Superior temporal gyrus (tissue), 1 donor: ENCODE measurements at regions not wholly inside any gene's neighbourhood (a gene's known extent, or its start where the extent isn't known, plus 50 kb on each side); places are given as distances from the start of the nearest gene placed in this dataset.
"Not testable (repeated sequence)": the region's sequence is repeated elsewhere in the genome, so short reads cannot be mapped to it uniquely, and the experiment has no call there.

Source experiments
- DNase-seq: peaks from one replicate; pipeline ENCODE4 v3.0.0-alpha.2; 2016; ENCODE audit errors: extremely low spot score

GRCh38 chr6:19892260-19892659, 55.1 kb downstream of the ID4 start:
- no peak for DNase-seq

DNA sequence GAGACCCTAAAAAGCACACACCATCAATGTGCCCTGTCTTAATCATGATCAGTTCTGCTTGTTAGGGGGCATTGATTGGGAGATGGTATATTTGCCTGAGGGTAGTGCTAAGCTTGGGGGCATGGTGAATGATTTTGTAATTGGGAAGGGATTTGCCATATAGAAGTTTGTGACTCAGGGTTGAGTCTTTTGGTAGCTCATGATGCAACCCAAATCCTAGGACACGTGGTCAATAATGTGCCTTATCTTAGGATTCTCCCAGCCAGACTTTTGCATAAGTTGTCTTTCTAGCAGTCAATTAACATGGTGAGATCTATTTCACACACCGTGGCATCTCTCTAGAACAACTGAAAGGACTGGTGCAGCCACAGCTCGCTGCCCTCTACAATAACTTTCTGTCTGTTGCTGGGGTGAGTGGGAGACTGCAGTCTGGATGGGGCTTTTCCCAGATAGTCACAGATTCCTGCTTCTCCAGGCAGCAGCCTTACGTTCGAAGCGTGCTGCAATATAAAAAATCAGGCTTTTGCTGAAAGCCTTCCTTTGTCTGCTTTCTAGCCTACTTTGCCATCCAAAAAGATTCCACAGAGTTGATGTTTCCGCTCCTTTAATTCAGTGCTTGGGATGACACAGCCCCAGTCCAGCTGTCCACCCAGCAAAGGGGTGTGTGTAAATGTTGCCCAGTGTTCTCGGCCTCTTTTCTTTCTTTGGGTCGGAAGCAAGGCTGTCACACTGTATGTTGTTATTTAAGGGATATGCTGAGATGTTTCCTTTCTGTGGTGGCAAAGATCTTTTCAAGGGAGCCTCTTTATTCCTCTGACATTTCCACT, 58.9 kb downstream of the ID4 start:
- no peak for DNase-seq

DNA sequence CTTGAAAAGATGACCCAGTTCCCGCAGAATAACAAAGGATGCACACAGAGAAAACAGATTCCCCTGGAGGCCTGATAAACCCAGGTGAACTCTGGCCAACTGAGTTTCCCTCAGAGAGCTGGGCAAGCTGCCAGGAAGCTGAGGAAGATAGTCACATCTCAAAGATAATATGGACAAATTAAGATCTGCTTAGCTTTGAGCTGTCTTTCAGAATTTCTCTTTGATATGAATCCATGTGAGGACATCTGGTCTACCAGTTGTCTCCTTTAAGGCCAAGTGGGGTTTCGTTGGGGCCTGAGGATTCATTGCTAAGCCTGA, 59.5 kb downstream of the ID4 start:
- no peak for DNase-seq

DNA sequence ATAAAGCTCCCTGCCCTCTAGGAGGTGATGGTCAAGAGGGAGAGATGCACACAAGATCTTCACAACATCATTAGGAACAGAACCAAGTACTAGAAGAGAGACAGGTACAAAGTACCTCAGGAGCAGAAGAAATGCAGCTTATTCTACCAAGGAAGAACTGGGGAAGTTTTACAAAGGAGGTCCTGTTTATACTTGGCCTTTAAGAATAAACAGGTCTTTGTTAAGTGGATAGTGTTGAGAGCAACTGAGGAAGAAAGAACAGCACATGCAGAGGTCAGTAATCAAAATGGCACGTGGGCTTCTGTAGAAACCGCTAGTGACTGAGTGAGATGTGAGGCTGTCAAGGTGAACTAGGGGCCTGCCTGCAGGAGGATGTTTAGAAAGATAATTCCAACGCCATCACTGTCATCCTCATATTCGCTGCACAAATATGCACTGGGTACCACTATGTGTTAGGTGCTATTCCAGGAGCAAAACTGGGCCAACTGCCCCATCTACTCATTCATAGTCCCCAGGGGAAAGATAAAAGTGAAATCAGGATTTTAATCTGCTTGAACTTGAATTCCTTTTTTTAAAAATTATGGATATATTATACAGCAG, 61.1 kb downstream of the ID4 start:
- DNase-seq: no peak

GRCh38 chr6:19902201-19902600, 65.0 kb downstream of the ID4 start:
- no peak for DNase-seq

DNA sequence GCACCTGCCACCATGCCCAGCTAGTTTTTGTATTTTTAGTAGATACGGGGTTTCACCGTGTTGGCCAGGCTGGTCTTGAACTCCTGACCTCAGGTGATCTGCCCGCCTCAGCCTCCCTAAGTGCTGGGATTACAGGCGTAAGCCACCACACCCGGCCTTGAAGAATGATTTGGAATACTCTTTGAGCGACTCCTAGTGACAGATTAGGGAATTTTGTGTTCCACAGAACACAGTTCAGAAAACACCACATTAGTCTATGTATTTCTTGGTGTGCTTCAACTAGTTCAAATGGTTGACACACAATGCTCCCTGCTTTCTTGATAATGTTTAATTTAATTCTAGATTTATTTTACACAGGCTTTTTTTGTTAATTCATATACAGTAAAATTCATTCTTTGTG, 67.2 kb downstream of the ID4 start:
- DNase-seq: not testable (repeated sequence)

DNA sequence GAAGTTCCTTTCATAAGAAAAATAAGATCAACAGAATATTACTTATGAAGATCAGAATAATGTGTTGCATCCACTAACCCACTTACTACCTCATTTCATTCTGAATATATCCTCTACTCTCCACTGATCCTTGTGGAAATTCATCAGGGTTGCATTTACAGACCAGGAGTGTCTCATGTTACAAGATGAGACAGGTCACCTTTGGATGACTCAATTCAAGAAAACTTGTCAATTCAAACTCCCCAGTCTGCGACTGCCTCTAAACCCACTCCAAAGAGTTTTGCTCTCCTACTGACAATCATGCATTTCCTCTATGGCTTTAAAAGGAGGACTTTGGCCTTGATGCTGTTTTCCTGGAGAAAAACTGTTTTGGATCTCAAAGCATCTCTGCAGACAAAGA, 68.4 kb downstream of the ID4 start:
- no peak for DNase-seq

DNA sequence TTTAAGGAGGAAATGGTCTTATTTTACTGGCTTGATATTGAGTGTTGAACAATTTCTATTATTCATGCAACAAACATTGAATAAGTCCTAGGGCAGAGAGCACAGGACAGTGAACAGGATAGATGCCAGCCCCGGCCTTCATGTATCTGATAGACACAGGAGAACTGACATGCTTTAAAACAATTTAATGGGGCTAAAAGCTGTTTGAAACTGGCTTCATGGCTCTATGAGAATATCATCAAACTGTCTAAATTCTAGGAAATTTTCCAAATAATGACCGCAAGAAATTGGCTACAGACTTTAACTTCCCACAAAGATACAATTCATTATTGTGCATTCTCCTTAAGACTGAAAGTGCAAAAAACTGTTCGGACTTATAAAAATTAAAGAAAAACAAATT, 69.0 kb downstream of the ID4 start:
- DNase-seq: no peak

DNA sequence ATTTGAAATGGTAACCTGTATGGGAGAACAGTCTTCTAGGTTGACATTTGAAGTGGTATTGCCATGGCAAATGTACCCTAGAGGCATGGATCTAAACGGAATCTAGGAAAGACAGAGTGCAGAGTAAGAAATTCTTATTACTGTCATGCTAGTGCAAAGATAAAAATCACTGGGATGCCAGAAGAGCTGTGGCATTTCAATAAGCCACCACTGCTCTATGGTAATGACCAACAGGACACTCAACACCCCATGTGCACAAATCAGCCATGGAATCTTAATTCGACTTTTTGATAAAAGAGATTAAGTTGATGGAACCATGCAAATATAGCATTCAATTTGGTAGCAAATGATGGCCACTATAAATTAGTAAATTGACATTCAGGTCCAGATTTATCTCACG, 74.1 kb downstream of the ID4 start:
- no peak for DNase-seq

DNA sequence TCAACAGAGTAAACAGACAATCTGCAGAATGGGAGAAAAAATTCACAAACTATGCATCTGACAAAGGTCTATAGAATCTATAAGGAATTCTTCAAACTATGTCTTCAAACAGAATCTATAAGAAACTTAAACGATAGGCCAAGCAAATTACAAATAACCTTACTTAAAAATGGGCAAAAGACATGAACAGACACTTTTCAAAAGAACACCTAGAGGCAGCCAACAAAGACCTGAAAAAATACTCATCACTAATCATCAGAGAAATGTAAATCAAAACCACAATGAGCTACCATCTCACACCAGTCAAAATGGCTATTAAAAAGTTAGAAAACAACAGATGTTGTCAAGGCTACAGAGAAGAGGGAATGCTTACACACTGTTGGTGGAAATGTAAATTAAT, 81.3 kb downstream of the ID4 start:
- no peak for DNase-seq

DNA sequence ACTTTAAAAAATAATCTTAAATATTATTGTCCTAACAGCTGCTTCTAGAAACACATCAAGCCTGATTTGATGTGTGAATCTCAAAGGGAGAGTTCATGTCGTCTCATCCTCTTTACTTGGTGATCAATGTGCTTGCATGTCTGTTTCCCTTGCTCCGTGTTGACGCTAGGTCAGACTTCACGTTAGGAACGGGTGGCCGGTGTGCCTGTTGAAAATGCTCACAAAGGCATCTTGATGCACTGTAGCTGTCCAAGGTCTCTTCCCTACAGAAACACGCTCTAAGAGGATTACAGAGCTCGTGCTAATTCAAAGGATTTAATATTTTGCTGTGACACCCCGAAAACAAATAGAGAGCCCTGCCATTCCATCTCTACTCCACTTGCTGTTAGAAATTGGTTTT, 84.6 kb downstream of the ID4 start:
- no peak for DNase-seq

- DNase-seq: no peak
These were observed 88.4 kb downstream of the ID4 start for GRCh38 chr6:19925533-19925932.

DNA sequence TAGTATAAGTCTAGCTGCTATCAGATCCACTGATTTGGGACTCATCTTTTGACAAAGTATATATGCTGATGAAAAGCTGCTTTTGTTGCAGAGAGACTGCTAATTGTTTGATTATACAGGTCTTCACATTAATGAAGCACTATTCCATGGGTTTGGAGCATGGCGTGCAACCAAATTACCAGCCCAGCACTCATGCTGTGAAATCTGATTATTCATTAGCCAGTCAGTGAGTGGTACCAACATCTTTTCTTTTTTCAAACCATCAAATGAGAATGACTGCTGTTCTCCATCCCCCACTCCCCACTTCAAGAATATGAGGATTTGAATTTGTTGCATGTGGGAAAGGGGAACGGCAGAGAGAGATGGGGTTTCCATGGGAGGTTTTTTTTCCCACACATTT, 91.3 kb downstream of the ID4 start:
- DNase-seq: no peak

DNA sequence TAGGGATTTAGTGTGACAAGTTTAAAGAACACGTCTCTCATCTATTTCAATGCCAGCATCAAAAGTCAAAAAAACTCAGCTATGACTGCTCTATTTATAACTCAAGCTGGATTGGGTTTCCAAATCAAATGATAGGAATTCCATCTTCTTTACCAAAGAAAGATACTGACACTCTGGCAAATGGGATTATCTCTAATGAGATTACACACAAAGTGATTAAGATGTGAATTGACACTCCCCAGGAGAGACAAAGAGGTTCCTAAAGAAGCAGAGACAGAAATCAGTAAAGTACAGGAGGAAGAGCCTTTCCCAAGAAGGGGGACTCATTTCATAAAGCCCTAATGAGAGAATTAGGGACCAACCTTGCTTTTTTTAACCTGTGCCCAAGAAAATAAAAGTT, 92.1 kb downstream of the ID4 start:
- DNase-seq: no peak

- no peak for DNase-seq
These were observed 97.9 kb downstream of the ID4 start for GRCh38 chr6:19934996-19935591.

GRCh38 chr6:19939321-19939720, 102.2 kb downstream of the ID4 start:
- not testable (repeated sequence) for DNase-seq

DNA sequence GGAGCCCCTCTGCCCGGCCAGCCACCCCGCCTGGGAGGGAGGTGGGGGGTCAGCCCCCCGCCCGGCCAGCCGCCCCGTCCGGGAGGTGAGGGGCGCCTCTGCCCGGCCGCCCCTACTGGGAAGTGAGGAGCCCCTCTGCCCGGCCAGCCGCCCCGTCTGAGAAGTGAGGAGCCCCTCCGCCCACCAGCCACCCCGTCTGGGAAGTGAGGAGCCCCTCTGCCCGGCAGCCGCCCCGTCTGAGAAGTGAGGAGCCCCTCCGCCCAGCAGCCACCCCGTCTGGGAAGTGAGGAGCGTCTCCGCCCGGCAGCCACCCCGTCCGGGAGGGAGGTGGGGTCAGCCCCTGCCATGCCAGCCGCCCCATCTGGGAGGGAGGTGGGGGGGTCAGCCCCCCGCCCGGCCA, 102.8 kb downstream of the ID4 start:
- DNase-seq: not testable (repeated sequence)

- DNase-seq: no peak
These were observed 105.9 kb downstream of the ID4 start for GRCh38 chr6:19943042-19943441.

DNA sequence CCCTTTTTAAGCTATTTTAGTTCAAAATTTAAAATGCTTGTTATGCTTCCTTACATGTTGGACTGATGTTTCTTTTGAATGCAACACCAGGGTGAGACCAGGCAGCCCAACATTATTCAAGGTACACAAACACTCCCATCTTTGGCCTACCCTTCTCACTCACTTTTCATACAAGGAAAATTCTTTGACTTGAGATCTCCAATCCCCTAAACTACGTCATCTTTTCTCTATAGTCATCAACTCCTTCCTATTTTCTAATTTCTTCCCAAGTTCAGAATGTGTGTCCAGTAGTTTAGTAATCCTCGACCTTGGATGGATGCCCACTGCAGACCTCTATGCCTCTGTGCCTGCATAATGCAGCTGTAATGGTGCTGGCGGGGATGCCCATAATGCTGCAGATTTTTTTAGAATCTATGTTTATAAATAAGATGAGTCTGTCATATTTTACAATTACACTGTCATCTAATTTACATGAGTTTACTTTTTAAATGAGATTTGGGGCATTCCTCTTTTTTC, 108.7 kb downstream of the ID4 start:
- DNase-seq: no peak

- DNase-seq: no peak
These were observed 112.0 kb downstream of the ID4 start for GRCh38 chr6:19949155-19949554.

DNA sequence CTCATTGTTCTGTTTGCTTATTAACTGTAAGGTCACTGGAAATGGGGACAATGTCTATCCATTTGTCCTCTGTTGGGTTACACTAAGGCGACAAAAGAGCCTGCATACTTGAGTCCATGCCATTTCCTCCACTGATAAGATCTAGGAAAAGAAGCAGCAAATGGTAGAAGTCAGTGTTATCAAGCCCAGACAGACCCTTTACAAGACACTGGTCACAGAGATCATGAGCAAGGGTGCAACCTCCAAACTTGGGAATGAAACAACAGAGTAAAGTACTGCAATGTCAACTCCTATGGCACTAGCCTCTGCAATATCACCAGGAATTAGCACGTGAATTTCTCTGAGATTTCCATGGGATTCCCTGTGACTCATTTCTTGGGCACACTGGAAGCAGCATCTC, 126.9 kb downstream of the ID4 start:
- DNase-seq: no peak

DNA sequence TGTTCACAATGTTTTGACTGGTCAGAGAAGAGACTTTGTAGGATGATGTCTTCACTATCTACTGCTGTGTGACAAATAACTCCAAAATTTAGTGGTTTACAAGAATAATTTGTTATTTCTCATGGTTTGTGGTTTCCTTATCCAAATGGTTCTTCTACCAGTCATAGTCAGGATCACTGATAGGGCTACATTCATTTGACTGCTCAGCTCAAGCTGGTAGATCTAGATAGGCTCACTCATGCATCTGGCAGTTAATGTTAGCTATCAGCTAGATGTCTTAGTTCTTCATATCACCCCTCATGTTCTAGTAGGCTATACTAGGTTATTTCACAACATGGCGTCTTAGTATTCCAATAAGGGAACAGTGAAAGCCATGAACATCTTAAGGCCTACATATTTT, 131.0 kb downstream of the ID4 start:
- DNase-seq: no peak

DNA sequence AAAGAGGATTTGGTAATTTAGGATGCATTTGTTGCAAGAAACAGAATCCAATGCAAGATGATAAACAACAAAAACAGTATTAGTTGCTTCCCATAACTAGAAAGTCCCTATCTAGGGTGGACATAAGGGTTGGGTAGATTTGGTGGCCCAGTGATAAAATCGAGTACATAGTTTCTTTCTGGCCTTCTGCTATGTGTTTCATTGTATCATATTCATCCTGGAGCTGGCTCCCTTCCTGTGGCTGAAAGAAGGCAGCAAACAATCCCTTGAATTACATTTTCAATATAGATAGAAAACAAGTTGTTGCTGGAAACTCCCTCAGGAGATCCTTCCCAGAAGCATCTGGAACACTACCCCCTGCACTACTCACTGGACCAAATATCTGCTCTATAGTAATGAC, 135.1 kb downstream of the ID4 start:
- DNase-seq: no peak
